OCI-LY7 (cell line): ENCODE measurements at regions not wholly inside any gene's neighbourhood (a gene's known extent, or its start where the extent isn't known, plus 50 kb on each side); places are given as distances from the start of the nearest gene placed in this dataset.

Experiments
- BruUV-seq: library from RNA; stranded (reverse); fragments of 400-500 nt; replicated peaks from 2 replicates; lab custom pipeline; 2021; lab: Mats Ljungman, UMichigan
- CTCF ChIA-PET: fragments of 300-600 bp; sonication (Branson Sonifier 250); formaldehyde crosslinking; loops from one replicate; lab custom pipeline; 2022; ENCODE audit warnings: antibody characterized with exemption; ENCODE audit not compliant: unreplicated experiment; lab: Charles Lee
- POLR2A ChIA-PET: fragments of 300-600 bp; sonication (Branson Sonifier 250); formaldehyde crosslinking; loops from one replicate; lab custom pipeline; 2022; ENCODE audit warnings: antibody characterized with exemption; lab: Charles Lee
- DNase-seq: peaks from one replicate; pipeline ENCODE4 v3.0.0-alpha.2; 2015; ENCODE audit warnings: low spot score
- H2AFZ ChIP-seq: fragments of 200-600 bp; sonication (generic), shearing (Covaris generic); 2 replicates; pipeline ENCODE4 v1.6.1; 2014; ENCODE audit warnings: mild to moderate bottlenecking, antibody characterized with exemption, low read length, moderate library complexity
- H3K27ac ChIP-seq: fragments of 200-600 bp; sonication (generic); 2 replicates; pipeline ENCODE4 v1.5.1; 2014; ENCODE audit warnings: mixed run types, low read depth, mild to moderate bottlenecking, moderate library complexity, low read length, inconsistent platforms; ENCODE audit not compliant: poor library complexity, severe bottlenecking
- H3K36me3 ChIP-seq: fragments of 200-600 bp; sonication (generic); 2 replicates; pipeline ENCODE4 v1.6.1; 2014; ENCODE audit warnings: mild to moderate bottlenecking, antibody characterized with exemption, low read length, moderate library complexity, mixed read lengths; ENCODE audit not compliant: insufficient read depth
- H3K4me1 ChIP-seq: fragments of 200-600 bp; sonication (generic); 2 replicates; pipeline ENCODE4 v1.5.1; 2014; ENCODE audit warnings: mild to moderate bottlenecking, low read length; ENCODE audit not compliant: insufficient read depth, poor library complexity, severe bottlenecking
- H3K4me2 ChIP-seq: fragments of 200-600 bp; sonication (generic); 2 replicates; pipeline ENCODE4 v1.6.1; 2014; ENCODE audit warnings: mild to moderate bottlenecking, low read length
- H3K4me3 ChIP-seq: fragments of 200-600 bp; sonication (generic); 2 replicates; pipeline ENCODE4 v1.5.1; 2014; ENCODE audit warnings: mild to moderate bottlenecking, low read depth, low read length; ENCODE audit not compliant: poor library complexity, severe bottlenecking
- H3K79me2 ChIP-seq: fragments of 200-600 bp; sonication (generic); 2 replicates; pipeline ENCODE4 v1.6.1; 2016; ENCODE audit warnings: low read depth, mild to moderate bottlenecking, low read length, moderate library complexity, mixed read lengths; ENCODE audit not compliant: insufficient read depth
- H3K9me2 ChIP-seq: fragments of 200-600 bp; sonication (generic); 2 replicates; pipeline ENCODE4 v1.6.1; 2016; ENCODE audit warnings: mild to moderate bottlenecking, low read length, mixed read lengths; ENCODE audit not compliant: insufficient read depth
- H3K9me3 ChIP-seq: fragments of 200-600 bp; sonication (generic); 2 replicates; pipeline ENCODE4 v1.6.1; 2014; ENCODE audit warnings: mild to moderate bottlenecking, mixed run types, low read length, mixed read lengths
- H4K20me1 ChIP-seq: fragments of 200-600 bp; sonication (generic); 2 replicates; pipeline ENCODE4 v1.6.1; 2014; ENCODE audit warnings: mild to moderate bottlenecking, antibody characterized with exemption, low read length, moderate library complexity, mixed read lengths; ENCODE audit not compliant: insufficient read depth
- CTCF ChIP-seq: fragments of 200-600 bp; sonication (generic); conservative IDR thresholded peaks from 2 replicates; pipeline ENCODE4 v1.5.1; 2014; ENCODE audit warnings: mild to moderate bottlenecking, antibody characterized with exemption, low read length, moderate library complexity, mixed read lengths
- EZH2phosphoT487 ChIP-seq: fragments of 200-600 bp; sonication (generic); IDR thresholded peaks from 2 replicates; pipeline ENCODE4 v1.6.1; 2018; ENCODE audit warnings: low read depth, borderline replicate concordance, mild to moderate bottlenecking, mixed run types, antibody characterized with exemption, low read length, moderate library complexity, mixed read lengths
- intact Hi-C: fragments of 100-400 bp; cut with micrococcal nuclease; formaldehyde crosslinking; loops from one replicate; pipeline ENCODE4 v1.10.0; 2022; ENCODE audit not compliant: unreplicated experiment

- no TSS peak for BruUV-seq
- no peak overlapping the region for H2AFZ ChIP-seq
- POLR2A ChIA-PET = no interaction called here
- H3K4me2 ChIP-seq = no peak overlapping the region
- no peaks in the 10 kb centered on the region for H3K9me2 ChIP-seq
- H3K27ac ChIP-seq = no peak overlapping the region
- no peak for DNase-seq
- CTCF ChIA-PET = no interaction called here
- no peak for TF ChIP-seq EZH2phosphoT487
- no peak for TF ChIP-seq CTCF
- H3K4me1 ChIP-seq = no peaks in the 10 kb centered on the region
- H3K36me3 ChIP-seq = no peaks in the 10 kb centered on the region
- no peaks in the 10 kb centered on the region for H3K9me3 ChIP-seq
- no peaks in the 10 kb centered on the region for H3K79me2 ChIP-seq
- no peaks in the 10 kb centered on the region for H4K20me1 ChIP-seq
- H3K4me3 ChIP-seq = no peak overlapping the region
- intact Hi-C loops = no loop called here
Measured at GRCh38 chr12:86719381-86719780, 463.2 kb upstream of the MGAT4C start.

- no peaks in the 10 kb centered on the region for H3K9me2 ChIP-seq
- CTCF ChIA-PET = no interaction called here
- no peak overlapping the region for H3K27ac ChIP-seq
- BruUV-seq = no TSS peak
- POLR2A ChIA-PET = no interaction called here
- H3K4me1 ChIP-seq = no peaks in the 10 kb centered on the region
- no peak overlapping the region for H2AFZ ChIP-seq
- DNase-seq = no peak
- no peaks in the 10 kb centered on the region for H3K36me3 ChIP-seq
- no peak overlapping the region for H3K4me3 ChIP-seq
- no peak overlapping the region for H3K4me2 ChIP-seq
- no peaks in the 10 kb centered on the region for H3K9me3 ChIP-seq
- intact Hi-C loops = no loop called here
- TF ChIP-seq EZH2phosphoT487 (no peak), CTCF (no peak)
- no peaks in the 10 kb centered on the region for H4K20me1 ChIP-seq
- no peaks in the 10 kb centered on the region for H3K79me2 ChIP-seq
Measured at GRCh38 chr12:86713121-86713520, 456.9 kb upstream of the MGAT4C start.

- POLR2A ChIA-PET = no interaction called here
- H3K4me2 ChIP-seq = no peak overlapping the region
- H3K9me2 ChIP-seq = no peaks in the 10 kb centered on the region
- intact Hi-C loops = no loop called here
- no peak overlapping the region for H3K4me3 ChIP-seq
- no peaks in the 10 kb centered on the region for H3K79me2 ChIP-seq
- H3K9me3 ChIP-seq = no peaks in the 10 kb centered on the region
- no peaks in the 10 kb centered on the region for H3K36me3 ChIP-seq
- H3K4me1 ChIP-seq = no peaks in the 10 kb centered on the region
- BruUV-seq = no TSS peak
- no peak for TF ChIP-seq CTCF
- TF ChIP-seq EZH2phosphoT487 = no peak
- DNase-seq = no peak
- H4K20me1 ChIP-seq = no peaks in the 10 kb centered on the region
- CTCF ChIA-PET = no interaction called here
- no peak overlapping the region for H3K27ac ChIP-seq
- no peak overlapping the region for H2AFZ ChIP-seq
Measured at GRCh38 chr12:86712425-86712843, 456.2 kb upstream of the MGAT4C start.
